Mesendoderm (in vitro differentiated cells): ENCODE measurements at regions not wholly inside any gene's neighbourhood (a gene's known extent, or its start where the extent isn't known, plus 50 kb on each side); places are given as distances from the start of the nearest gene placed in this dataset.

Source experiments
- DNase-seq: peaks from one replicate; pipeline ENCODE4 v3.0.0; 2013
- H2AK5ac ChIP-seq: 2 replicates; pipeline ENCODE4 v1.6.1; 2013; ENCODE audit warnings: low read length, inconsistent platforms
- H2BK120ac ChIP-seq: 2 replicates; pipeline ENCODE4 v1.6.1; 2013; ENCODE audit warnings: low read depth, mild to moderate bottlenecking, low read length, moderate library complexity, mixed read lengths
- H2BK15ac ChIP-seq: replicated peaks from 2 replicates; pipeline ENCODE4 v1.6.1; 2013; ENCODE audit warnings: low read depth, mild to moderate bottlenecking, moderate library complexity
- H2BK5ac ChIP-seq: 2 replicates; pipeline ENCODE4 v1.6.1; 2013; ENCODE audit warnings: low read length, inconsistent platforms
- H3K18ac ChIP-seq: 2 replicates; pipeline ENCODE4 v1.6.1; 2013; ENCODE audit warnings: mild to moderate bottlenecking, low read length, mixed read lengths
- H3K23ac ChIP-seq: one replicate; pipeline ENCODE4 v1.6.1; 2013; ENCODE audit warnings: low read length
- H3K27ac ChIP-seq: 2 replicates; pipeline ENCODE4 v1.5.1; 2013; ENCODE audit warnings: low read depth, mild to moderate bottlenecking, inconsistent platforms, low read length, moderate library complexity
- H3K27me3 ChIP-seq: 2 replicates; pipeline ENCODE4 v1.6.1; 2013; ENCODE audit warnings: low read length, control low read depth, mild to moderate bottlenecking, inconsistent platforms; ENCODE audit not compliant: insufficient read depth, poor library complexity
- H3K36me3 ChIP-seq: 2 replicates; pipeline ENCODE4 v1.6.1; 2013; ENCODE audit warnings: low read length, inconsistent platforms; ENCODE audit not compliant: control insufficient read depth, insufficient read depth
- H3K4ac ChIP-seq: one replicate; pipeline ENCODE4 v1.6.1; 2013; ENCODE audit warnings: low read depth, mild to moderate bottlenecking, low read length, moderate library complexity
- H3K4me1 ChIP-seq: 2 replicates; pipeline ENCODE4 v1.6.1; 2013; ENCODE audit warnings: low read depth, low read length, inconsistent platforms; ENCODE audit not compliant: control insufficient read depth
- H3K4me2 ChIP-seq: 2 replicates; pipeline ENCODE4 v1.6.1; 2013; ENCODE audit warnings: low read length
- H3K4me3 ChIP-seq: 2 replicates; pipeline ENCODE4 v1.5.1; 2013; ENCODE audit warnings: mild to moderate bottlenecking, low read length
- H3K56ac ChIP-seq: one replicate; pipeline ENCODE4 v1.6.1; 2013; ENCODE audit warnings: low read length
- H3K79me1 ChIP-seq: 2 replicates; pipeline ENCODE4 v1.6.1; 2013; ENCODE audit warnings: low read length, inconsistent platforms
- H3K79me2 ChIP-seq: 2 replicates; pipeline ENCODE4 v1.6.1; 2013; ENCODE audit warnings: mild to moderate bottlenecking, low read length; ENCODE audit not compliant: control insufficient read depth, insufficient read depth
- H3K9ac ChIP-seq: 2 replicates; pipeline ENCODE4 v1.6.1; 2013; ENCODE audit warnings: low read length, inconsistent platforms
- H4K5ac ChIP-seq: one replicate; pipeline ENCODE4 v1.6.1; 2013; ENCODE audit warnings: low read length
- H4K8ac ChIP-seq: one replicate; pipeline ENCODE4 v1.6.1; 2013; ENCODE audit warnings: low read depth, mild to moderate bottlenecking, control low read depth, low read length, moderate library complexity
- WGBS: extraction: QIAGEN DNeasy Blood & Tissue Kit; methylation state at CpG from one replicate; pipeline ENCODE4 v1.1.7; 2013; ENCODE audit warnings: low lambda C conversion rate, missing lambda C conversion rate; ENCODE audit not compliant: insufficient coverage; ENCODE audit errors: extremely low coverage; 5-methylcytosine and 5-hydroxymethylcytosine counted together

DNA sequence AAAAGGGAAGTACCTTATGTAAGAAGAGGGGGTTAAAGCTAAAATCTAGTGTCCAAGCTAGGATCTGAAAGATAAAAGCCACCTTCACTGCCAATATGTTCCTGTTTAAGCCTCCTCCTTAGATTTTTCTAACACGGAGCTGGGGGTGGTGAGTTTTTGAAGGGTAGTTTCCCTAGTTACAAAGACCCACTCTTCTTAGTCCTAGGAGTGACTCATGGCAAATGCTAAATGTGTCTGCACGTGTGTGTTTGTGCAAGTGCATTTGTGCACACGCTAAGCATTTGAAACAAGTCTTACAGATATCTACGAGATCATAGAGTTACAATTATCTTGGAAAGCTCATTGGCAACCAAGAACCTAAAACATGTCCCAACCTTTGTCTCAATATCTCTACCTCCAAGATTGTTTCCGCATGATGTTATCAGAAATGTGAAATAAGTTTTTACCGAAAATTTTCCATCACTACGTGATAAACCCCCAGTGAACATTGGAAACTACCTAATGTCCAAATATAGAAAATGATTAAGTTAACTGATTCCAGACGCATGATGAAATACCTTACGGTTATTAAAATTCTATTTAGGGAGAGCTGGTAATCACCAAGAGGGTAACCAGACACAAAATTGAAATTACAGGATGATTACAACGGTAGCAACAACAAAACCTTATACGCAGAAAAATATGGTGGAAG is 78.0 kb upstream of the HRH2 start:
- Histone ChIP-seq H3K79me1 (no peaks in the 10 kb centered on the region), H2AK5ac (no peak overlapping the region), H4K5ac (no peak overlapping the region), H3K4ac (no peak overlapping the region), H3K23ac (no peak overlapping the region), H2BK5ac (no peak overlapping the region), H2BK15ac (no peak overlapping the region), H3K27ac (no peak overlapping the region), H3K4me1 (no peaks in the 10 kb centered on the region), H3K56ac (no peak overlapping the region), H4K8ac (no peak overlapping the region), H2BK120ac (no peak overlapping the region), H3K27me3 (no peaks in the 10 kb centered on the region), H3K18ac (no peak overlapping the region), H3K79me2 (no peaks in the 10 kb centered on the region), H3K36me3 (no peaks in the 10 kb centered on the region), H3K4me2 (no peak overlapping the region), H3K4me3 (no peak overlapping the region), H3K9ac (no peak overlapping the region)
- no peak for DNase-seq
- WGBS = no CpG with 5 or more reads among the region's 11 CpGs

DNA sequence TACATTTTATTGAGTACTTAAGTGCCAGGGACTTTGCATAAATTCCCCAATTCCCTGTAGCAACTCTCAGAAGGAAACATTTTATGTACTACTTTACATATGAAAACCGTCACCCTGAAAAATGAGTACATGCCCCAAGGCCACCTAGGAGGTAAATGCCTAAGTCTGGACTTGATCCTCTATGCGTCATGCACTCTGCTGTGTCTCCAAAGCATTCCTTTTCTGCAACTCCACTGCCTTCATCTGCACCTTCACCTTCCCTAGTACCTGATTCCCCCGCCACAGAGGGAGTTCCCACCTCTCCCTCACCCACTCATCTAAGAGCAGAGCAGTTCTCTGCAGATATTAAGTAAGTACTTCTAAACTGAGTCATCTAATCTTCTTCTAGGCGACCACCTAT is 75.2 kb upstream of the HRH2 start:
- Histone ChIP-seq H2BK15ac (no peak overlapping the region), H3K36me3 (no peaks in the 10 kb centered on the region), H3K56ac (no peak overlapping the region), H3K27me3 (no peaks in the 10 kb centered on the region), H4K8ac (no peak overlapping the region), H3K18ac (no peak overlapping the region), H3K4me3 (no peak overlapping the region), H4K5ac (no peak overlapping the region), H3K4ac (no peak overlapping the region), H3K23ac (no peak overlapping the region), H2BK5ac (no peak overlapping the region), H2AK5ac (no peak overlapping the region), H3K79me2 (no peaks in the 10 kb centered on the region), H3K27ac (no peak overlapping the region), H3K4me1 (no peaks in the 10 kb centered on the region), H3K9ac (no peak overlapping the region), H2BK120ac (no peak overlapping the region), H3K79me1 (no peaks in the 10 kb centered on the region), H3K4me2 (no peak overlapping the region)
- no CpG with 5 or more reads among the region's 4 CpGs for WGBS
- no peak for DNase-seq

DNA sequence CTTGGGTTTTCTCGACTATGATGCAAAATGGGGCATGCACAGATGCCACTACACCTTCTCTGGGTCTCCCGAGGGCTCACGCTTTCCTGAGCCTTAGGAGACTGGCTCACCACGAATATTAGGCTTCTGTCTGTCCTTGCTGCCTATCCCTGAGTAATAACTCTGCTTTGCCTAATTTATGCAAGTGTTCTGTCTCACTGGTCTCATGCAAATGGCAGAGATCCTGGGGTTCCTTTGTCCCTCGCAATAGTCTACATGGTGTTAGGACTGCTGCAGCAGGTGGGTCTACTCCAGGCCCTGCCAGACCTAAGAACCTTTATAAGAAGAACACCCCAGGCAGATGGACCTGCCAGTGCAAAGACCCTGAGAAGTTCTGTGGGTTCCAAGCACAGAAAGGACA is 72.3 kb upstream of the HRH2 start:
- Histone ChIP-seq H2BK5ac (no peak overlapping the region), H3K9ac (no peak overlapping the region), H3K79me2 (no peaks in the 10 kb centered on the region), H3K4me2 (no peak overlapping the region), H3K56ac (no peak overlapping the region), H3K4me1 (no peaks in the 10 kb centered on the region), H2BK15ac (no peak overlapping the region), H3K27me3 (no peaks in the 10 kb centered on the region), H2AK5ac (no peak overlapping the region), H3K27ac (no peak overlapping the region), H3K79me1 (no peaks in the 10 kb centered on the region), H3K4me3 (no peak overlapping the region), H2BK120ac (no peak overlapping the region), H4K5ac (no peak overlapping the region), H3K4ac (no peak overlapping the region), H3K36me3 (no peaks in the 10 kb centered on the region), H4K8ac (no peak overlapping the region), H3K23ac (no peak overlapping the region), H3K18ac (no peak overlapping the region)
- no peak for DNase-seq
- WGBS = no CpG with 5 or more reads among the region's 5 CpGs

DNA sequence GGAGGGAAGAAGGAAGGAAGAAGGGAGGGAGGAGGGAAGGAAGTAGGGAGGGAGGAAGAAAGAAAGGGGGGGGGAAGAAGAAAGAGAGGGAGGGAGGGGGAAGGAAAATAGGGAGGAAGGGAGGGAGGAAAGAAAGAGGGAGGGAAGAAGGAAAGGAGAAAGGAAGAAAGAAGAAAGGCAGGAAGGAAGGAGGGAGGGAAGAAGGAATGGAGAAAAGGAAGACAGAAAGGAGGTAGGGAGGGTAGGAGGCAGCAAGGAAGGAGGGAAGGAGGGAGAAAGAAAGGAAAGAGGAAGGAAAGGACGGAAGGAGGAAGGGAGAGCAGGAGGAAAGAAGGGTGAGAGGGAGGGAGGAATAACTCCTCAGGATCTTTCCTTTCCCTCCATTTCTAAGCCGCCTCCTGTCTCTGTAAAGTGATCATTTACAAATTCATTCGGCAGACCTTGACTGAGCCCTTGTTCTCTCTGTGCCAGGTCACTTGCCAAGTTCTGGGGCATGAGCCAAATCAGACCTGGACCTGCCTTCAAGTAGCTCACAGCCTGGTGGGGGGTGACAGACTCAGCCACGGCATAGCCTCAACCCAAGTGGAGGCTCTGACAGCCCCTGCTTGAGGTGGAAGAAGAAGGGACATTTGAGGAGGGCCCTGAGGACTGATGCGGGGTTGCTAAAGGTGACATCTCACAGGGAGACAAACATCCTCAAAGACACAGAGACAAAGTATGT is 69.0 kb upstream of the HRH2 start:
- no peaks in the 10 kb centered on the region for H3K79me2 ChIP-seq
- no peak for DNase-seq
- WGBS = no CpG with 5 or more reads among the region's 5 CpGs
- no peak overlapping the region for H2BK5ac ChIP-seq
- H3K56ac ChIP-seq = no peak overlapping the region
- no peaks in the 10 kb centered on the region for H3K27me3 ChIP-seq
- no peaks in the 10 kb centered on the region for H3K79me1 ChIP-seq
- no peak overlapping the region for H4K5ac ChIP-seq
- H4K8ac ChIP-seq = no peak overlapping the region
- no peak overlapping the region for H2AK5ac ChIP-seq
- H3K27ac ChIP-seq = no peak overlapping the region
- H3K9ac ChIP-seq = no peak overlapping the region
- H3K23ac ChIP-seq = no peak overlapping the region
- H2BK120ac ChIP-seq = no peak overlapping the region
- no peak overlapping the region for H3K4ac ChIP-seq
- no peak overlapping the region for H2BK15ac ChIP-seq
- H3K18ac ChIP-seq = no peak overlapping the region
- H3K4me2 ChIP-seq = no peak overlapping the region
- H3K36me3 ChIP-seq = no peaks in the 10 kb centered on the region
- no peak overlapping the region for H3K4me3 ChIP-seq
- no peaks in the 10 kb centered on the region for H3K4me1 ChIP-seq

DNA sequence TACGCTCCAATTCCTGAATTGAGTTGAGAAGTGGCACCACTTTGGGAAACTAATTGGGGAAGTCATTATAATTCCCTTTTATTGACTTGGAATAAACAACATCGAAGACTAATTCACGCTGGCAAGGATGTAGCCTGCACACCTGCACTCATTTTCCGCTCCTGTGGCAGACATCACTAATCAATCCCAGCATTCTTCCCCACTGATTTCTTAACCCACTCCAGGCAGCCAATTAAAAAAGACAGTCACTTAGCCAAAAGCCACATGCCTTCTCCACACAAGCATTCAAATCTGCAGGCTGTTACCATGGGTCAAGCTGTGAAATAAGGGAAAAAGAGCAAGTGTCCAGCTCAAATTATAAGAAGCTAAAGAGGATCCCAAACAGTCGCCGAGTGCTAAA is 68.2 kb upstream of the HRH2 start:
- H2BK15ac ChIP-seq = no peak overlapping the region
- no peak overlapping the region for H3K23ac ChIP-seq
- no peak overlapping the region for H3K9ac ChIP-seq
- H4K5ac ChIP-seq = no peak overlapping the region
- H2AK5ac ChIP-seq = no peak overlapping the region
- no peak overlapping the region for H4K8ac ChIP-seq
- WGBS = no CpG with 5 or more reads among the region's 6 CpGs
- no peak overlapping the region for H3K4me3 ChIP-seq
- H3K4me2 ChIP-seq = no peak overlapping the region
- H3K4ac ChIP-seq = no peak overlapping the region
- H3K56ac ChIP-seq = no peak overlapping the region
- no peaks in the 10 kb centered on the region for H3K27me3 ChIP-seq
- no peaks in the 10 kb centered on the region for H3K79me1 ChIP-seq
- no peak overlapping the region for H2BK5ac ChIP-seq
- no peaks in the 10 kb centered on the region for H3K36me3 ChIP-seq
- DNase-seq = no peak
- no peaks in the 10 kb centered on the region for H3K4me1 ChIP-seq
- no peak overlapping the region for H2BK120ac ChIP-seq
- H3K79me2 ChIP-seq = no peaks in the 10 kb centered on the region
- H3K27ac ChIP-seq = no peak overlapping the region
- no peak overlapping the region for H3K18ac ChIP-seq
